HG02763 (cell line): ENCODE measurements at regions not wholly inside any gene's neighbourhood (a gene's known extent, or its start where the extent isn't known, plus 50 kb on each side); places are given as distances from the start of the nearest gene placed in this dataset.
"Not testable (repeated sequence)": the region's sequence is repeated elsewhere in the genome, so short reads cannot be mapped to it uniquely, and the experiment has no call there.

ENCODE experiments used
- ATAC-seq: cut with Tn5 transposase; IDR thresholded peaks from one replicate; pipeline ENCODE4 v1.9.1; 2021; ENCODE audit warnings: mild to moderate bottlenecking, moderate library complexity; ENCODE audit not compliant: unreplicated experiment

DNA sequence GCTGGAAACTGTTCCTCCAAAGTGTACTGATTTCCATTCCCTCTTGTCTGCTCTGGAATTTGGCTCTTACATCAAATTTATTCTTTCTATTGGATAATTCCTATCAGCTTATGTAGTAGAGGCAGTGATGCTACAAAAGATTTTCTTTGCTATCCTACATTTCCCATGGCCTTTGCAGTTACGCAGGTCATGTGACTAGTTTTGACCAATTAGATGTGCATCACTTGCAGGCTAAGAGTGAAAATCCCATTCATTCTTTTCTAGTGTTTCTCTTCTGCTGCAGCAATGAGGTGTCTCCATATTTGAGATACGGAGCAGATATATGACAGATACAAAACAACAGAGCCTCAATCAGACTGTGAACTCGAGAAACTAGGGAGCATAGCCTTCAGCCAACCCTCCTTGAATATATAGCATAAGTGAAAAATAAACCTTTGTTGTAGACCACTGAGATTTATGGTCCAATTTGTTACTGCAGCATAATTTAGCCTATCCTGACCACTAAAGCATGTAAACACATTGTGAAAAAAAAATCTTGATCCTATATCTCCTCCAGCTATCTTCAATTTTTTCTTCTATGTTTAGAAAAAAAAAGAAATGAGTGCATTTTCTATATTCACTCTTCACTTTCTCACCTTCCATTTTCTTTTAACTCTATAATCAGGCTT is 102.0 kb downstream of the HNMT start:
- ATAC-seq: no peak

DNA sequence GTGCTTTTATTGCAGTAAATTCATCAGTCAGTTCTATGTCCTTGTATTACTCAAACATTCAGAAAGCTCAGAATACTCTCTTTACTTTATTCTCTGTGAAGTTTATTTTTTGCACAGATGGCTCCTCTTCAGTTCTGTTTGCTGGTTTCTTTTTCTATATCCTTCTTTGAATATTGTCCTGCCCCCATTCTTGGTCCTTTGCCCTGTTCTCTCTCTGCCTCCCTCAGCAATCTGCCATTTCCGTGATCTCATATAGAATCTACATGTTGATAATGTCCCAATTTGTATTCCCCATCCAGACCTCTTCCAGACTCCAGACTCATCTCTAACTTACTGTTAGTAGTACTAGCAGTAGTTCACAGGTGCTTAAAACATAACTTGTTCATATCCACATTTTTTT is 102.6 kb downstream of the HNMT start:
- no peak for ATAC-seq

DNA sequence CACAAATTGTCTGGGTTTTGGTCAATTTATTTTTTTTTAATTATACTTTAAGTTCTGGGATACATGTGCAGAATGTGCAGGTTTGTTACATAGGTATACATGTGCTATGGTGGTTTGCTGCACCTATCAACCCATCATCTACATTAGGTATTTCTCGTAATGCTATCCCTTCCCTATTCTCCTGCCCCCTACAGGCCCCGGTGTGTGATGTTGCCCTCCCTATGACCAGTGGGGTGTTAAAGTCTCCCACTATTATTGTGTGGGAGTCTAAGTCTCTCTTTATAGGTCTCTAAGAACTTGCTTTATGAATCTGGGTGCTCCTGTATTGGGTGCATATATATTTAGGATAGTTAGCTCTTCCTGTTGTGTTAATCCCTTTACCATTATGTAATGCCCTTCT is 104.4 kb downstream of the HNMT start:
- ATAC-seq: not testable (repeated sequence)

DNA sequence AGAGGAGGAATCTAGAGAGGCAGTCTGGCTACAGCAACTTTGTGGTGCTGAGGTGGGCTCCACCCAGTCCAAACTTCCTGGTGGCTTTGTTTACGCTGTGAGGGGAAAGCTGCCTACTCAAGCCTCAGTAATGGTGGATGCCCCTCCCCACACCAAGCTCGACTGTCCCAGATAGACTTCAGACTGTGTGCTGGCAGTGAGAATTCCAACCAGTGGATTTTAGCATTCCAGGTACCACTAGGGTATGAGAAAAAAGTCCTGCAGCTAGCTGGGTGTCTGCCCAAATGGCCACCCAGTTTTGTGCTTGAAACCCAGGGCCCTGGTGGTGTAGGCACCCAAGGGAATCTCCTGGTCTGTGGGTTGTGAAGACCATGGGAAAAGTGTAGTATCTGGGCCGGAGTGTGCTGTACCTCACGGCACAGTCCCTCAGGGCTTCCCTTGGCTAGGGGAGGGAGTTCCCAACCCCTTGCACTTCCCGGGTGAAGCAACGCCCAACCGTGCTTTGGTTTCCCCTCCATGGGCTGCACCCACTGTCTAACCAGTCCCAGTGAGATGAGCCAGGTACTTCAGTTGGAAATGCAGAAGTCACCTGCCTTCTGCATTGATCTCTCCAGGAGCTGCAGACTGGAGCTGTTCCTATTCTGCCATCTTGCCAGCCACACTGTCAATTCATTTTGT is 106.9 kb downstream of the HNMT start:
- ATAC-seq: not testable (repeated sequence)

- ATAC-seq: no peak
Observed at GRCh38 chr2:138071720-138072719, 107.7 kb downstream of the HNMT start.

GRCh38 chr2:138078153-138078552 is 113.9 kb downstream of the HNMT start:
- no peak for ATAC-seq

- ATAC-seq: no peak
Observed at GRCh38 chr2:138079976-138080375, 115.7 kb downstream of the HNMT start.

DNA sequence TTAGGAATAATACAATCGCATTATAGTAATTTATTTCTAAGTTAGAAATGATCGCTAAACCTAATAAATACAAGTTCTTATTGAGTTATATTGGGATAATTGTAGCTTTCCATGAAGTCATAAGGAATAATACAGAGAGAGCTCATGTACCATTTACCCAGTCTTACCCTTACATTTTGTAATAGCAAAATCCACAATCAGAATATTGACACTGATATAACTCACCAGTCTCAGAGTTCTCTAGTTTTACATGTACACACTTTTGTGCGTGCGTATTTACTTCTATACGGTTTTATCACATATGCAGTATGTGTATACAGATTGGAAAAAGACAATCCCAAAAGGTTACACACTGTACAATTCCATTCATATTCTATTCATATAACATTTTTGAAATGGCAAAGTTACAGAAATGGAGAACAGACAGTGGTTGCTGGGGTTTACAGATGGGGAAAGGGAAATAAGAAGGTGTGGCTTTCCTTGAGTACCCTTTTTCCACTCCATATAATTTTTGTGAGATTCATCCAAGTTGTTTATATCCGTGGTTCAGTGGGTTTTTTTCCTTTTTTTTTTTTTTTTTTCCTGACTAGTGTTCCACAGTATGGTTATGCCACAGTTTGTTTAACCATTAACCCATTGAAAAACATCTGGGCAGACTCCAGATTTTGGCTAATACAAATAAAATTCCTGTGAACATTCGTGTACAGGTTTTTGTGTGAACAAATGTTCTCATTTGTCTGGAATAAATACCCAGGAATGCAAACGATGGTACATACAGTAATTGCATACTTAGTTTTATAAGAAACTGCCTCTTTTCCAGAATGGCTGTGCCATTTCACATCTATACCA is 117.2 kb downstream of the HNMT start:
- ATAC-seq: no peak

DNA sequence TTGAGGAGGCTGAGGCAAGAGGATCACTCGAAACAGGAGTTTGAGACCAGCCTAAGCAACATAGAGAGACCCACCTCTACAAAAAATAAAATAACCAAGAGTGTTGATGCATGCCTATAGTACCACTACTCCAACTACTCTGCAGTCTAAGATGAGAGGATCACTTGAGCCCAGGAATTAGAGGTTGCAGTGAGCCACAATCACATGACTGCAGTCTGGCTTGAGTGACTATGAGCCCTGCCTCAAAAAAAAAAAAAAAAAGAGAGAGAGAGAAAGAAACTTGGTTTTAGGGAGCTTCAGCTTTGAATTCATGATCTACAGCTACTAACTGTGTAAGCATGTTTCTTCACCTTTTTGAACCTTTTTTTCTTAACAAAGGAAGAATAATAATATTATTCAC is 119.9 kb downstream of the HNMT start:
- ATAC-seq: no peak

- ATAC-seq: not testable (repeated sequence)
Observed at GRCh38 chr2:138085441-138085840, 121.2 kb downstream of the HNMT start.

DNA sequence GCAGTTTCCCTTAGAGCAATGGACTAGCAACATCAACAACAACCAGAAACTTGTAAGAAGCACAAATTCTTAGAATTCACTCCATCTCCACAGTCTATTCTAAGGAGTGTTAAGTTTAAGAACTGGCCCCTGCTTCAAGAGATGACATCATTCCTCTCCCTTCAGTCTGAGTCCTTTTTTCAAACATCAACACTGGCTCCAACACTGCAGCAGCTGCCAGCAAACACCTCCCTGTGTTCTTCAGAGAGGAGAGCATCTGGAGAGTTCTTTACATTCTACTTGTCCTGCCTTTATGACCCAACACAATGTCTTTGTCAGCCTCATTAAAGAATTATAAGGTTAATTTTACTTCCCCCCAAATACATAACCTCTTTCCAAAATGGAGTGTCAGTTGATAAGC is 122.3 kb downstream of the HNMT start:
- no peak for ATAC-seq

DNA sequence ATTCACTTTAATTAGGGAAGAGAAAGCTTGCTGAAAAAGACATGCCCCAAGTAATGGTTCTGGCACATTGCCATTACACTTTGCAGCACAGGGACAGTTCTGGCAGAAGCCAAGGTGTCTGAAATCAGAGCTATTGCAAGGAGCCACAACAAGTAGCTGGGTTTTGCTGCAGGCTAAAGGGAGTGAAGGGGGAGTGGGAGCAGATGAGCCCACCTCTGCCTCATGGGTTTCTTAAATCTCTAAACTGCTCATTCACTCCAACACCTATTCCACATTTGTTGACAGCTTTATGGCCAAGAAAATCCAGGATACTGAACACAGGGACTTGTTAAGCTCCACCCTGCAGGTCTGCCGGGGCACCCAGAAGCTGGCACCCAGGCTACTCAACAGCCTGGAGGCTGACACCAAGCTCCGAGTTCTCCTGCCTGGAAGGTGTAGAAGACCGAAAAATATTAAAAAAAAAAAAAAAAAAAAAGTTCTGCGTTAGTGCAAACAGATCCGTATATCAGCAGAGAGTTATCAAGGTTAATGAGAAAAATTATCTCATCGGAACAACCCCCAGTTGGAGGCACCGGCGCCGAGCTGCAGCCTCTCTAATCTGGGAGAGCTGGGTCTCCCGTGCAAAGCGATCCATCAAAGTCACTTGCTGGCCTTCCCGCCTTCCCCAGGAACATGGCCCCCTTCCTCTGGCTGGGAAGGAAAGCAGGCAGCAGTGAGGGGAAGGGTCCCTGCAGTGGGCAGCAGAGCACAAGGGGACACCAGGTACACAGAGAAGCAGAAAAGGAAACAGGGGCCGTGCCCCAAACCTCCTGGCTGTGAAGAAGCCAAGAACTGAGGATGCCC is 123.7 kb downstream of the HNMT start:
- no peak for ATAC-seq

DNA sequence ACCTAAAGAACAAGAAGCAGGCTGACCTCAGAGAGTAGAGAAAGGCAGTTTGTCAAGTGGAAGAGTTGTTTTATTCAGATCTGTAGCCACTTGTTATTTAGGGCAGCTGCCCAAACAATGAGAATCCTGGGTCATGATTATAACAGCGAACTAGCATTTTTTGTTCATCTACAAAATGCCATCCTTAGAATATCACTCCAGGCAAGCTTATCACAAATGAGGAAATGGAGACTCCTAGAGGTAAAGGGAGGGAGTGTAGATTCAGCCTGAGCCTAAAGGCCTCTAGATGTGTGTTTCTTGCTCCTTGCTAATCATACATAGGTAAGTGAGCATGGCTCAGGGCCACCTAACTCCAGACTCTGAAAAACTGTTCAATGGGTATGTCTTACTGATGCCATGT is 126.1 kb downstream of the HNMT start:
- peak; percentile 87 for ATAC-seq

DNA sequence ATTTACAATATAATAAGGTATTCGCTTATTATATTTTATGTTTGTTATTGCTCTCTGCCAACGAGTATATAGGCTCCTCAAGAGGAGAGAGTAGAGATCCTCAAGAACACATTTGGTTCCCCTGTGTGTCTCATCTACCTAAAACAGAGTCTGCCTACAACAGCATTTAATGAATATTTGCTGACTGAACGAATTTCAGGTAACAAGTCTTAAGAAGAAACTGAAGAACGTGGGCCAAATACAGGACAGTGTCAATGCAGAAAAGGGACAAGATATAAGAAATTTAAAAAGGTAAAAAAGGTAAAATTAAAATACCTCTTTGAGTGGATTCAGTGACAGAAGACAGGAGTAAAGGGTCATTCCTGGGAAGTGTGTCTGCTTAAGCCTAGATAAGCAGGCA is 129.2 kb downstream of the HNMT start:
- ATAC-seq: no peak

- ATAC-seq: no peak
Observed at GRCh38 chr2:138094031-138094430, 129.8 kb downstream of the HNMT start.

DNA sequence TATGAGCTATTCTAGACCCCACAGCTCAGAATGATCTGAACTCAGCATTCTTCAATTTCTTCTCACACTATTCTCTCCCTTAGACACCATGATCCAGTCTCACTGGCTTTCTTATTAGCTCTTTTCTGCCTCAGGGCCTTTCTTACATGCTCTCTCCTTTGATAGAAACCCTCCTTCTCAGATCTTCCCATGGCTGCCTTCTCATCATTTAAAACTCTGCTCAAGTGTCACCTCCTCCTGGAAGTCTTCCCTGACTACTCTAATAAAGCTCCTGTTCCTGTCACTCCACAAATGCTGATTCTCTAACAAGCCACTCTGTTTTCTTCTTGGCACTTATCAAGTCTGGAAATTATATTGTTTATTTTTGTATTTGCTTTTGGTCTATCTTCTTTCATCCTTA is 131.1 kb downstream of the HNMT start:
- no peak for ATAC-seq

GRCh38 chr2:138099288-138099687 is 135.0 kb downstream of the HNMT start:
- ATAC-seq: not testable (repeated sequence)

GRCh38 chr2:138101718-138102117 is 137.4 kb downstream of the HNMT start:
- no peak for ATAC-seq

- no peak for ATAC-seq
Observed at GRCh38 chr2:138102664-138103063, 138.4 kb downstream of the HNMT start.

DNA sequence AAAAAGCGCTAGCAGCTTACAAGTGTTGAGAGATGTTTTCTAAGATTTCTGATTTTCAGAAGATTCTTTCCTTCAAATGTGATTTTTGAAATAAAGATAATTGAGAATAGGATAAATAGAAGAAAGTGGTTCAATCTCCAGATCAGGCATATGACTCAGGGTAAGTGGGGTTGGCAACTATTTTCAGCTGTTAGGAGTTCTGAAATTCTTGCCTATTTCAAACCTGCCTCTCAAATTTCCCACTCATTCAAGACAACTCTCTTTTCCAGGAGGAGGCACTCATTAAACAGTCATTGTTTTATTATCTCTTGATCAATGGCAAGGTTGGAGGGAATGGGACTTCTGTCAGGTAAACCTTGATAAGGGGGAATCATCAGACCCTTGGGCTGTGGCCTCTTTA is 138.9 kb downstream of the HNMT start:
- ATAC-seq: no peak
